M059J (cell line): ENCODE measurements at regions not wholly inside any gene's neighbourhood (a gene's known extent, or its start where the extent isn't known, plus 50 kb on each side); places are given as distances from the start of the nearest gene placed in this dataset.

Experiments
- DNase-seq: peaks from one replicate; pipeline ENCODE4 v3.0.0-alpha.2; 2012; ENCODE audit warnings: low read depth

DNA sequence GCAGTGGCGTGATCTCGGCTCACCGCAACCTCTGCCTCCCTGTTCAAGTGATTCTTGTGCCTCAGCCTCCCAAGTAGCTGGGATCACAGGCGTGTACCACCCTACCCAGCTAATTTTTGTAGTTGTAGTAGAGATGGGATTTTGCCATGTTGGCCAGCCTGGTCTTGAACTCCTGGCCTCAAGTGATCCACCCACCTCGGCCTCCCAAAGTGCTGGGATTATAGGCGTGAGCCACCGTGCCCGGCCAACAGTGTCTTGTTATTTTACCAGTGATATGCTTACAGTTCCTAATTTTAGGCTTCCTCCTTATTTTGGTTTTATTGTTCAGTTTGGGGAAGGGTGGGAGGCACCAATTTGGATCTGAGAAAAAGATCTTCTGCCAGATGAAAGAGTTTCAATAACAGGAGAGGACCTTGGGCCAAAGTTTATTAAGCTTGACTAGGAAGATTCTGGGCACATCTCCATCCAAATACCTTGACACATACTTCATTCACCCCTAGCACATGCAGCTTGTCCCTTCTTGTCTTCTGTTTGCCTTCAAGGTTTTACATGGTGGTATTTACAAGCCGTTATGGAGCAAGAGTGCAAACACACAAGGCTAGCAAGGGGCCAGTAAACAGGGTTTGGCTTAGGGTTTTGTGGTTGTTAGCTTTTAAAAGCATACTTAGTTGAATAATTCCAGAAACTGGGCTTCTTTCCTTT, 168.1 kb upstream of the DMRT1 start:
- peak; percentile 69 for DNase-seq

DNA sequence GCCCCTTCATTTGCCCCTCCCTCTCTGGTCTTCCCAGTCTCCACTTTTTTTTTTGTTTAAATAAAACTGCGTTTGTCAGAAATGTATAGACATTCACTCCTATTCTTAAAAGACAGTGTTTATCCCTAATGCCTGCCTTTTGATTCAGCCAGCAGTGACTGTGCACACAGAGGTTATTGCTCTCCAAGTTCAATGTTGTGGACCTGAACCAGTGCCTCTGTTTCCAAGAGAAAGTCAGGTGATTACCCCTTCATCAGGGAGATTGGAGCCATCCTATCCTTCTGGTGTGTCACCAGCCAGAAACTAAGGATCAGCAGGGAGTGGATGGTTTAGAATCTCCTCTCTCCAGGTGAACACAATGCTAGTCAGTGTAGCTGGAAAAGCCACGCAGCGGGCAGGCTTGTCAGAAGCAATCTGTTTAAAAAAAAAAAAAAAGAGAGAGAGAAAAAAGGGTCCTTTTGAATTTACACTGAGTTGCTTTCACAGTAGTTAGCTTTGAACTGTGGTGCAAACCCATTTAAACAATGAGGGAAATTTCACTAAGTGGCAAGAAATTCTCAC, 167.5 kb upstream of the DMRT1 start:
- no peak for DNase-seq

DNA sequence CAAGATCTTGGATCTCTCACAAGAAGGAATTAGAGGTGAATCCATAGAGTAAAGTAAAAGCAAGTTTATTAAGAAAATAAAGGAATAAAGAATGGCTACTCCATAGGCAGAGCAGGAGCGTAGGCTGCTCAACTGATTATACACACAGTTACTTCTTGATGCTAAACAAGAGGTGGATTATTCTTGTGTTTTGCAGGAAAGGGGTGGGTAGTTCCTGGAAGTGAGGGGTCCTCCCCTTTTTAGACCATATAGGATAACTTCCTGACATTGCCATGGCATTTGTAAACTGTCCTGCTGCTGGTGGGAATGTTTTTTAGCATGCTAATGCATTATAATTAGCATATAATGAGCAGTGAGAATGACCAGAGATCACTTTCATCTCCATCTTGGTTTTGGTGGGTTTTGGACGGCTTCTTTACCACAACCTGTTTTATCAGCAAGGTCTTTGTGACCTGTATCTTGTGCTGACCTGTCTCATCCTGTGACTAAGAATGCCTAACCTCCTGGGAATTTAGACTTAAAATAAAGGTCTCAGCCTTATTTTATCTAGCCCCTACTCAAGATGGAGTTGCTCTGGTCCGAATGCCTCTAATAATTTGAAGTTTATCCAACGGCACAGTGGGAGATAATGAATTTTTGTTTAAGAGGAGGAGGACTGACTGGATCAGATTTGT, 165.7 kb upstream of the DMRT1 start:
- DNase-seq: no peak

DNA sequence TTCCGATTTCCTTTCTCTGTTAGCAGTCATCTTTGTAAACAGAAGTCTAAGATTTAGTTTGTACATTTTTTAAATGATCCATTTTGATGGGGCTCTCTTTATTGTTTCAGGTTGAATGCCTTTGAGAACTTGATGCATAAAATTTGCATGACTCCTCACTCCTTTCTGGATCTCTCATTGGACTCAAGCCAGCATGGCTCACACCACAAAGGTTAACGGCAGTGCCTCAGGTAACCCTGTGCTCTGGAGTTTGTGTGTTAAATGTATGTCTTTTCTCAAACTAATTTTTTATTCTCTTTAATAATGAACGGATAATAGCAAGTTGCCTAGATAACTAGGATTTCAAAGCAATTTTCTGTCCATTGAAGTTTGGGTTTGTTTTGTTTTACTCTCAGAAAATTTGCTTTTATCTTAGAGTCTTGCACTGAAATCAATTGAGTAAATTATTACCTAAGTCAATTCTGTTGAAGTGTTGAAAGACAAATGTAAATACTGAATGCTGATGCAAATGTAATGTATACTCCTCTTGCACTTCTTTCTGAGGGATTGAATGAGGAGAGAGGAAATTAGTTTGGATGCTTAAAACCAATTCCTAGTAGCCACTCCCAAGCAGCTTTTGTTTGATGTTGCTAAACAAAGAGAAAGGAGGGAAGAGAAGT, 164.6 kb upstream of the DMRT1 start:
- peak; percentile 76 for DNase-seq

DNA sequence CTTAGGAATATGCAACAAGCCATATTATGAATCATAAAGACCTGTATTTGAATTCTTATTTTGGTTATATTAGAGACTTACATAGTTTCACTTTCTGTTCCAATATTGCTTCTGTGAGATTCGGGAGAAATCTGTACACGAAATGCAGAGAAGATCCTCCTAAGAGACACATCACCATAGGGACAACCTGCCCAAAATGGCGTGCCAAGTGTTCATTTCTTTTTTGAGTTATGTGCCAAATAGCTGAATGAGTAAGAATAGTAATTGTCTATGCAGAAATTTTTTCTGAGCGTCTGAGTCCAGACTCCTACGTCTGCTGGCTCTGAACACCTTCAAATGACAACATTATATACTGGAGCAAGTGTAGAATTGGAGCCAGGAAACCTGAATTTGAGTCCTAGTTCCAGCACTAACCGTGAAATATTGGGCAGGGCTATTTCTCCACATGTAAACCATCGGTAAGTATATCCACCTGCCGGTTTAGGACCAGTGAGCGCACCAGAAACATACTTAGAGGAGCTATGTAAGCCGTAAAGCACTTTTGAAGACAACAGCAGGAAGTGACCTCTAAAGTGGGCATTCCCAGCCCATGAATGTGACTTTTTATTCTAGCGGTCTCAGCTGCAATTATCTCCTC, 163.9 kb upstream of the DMRT1 start:
- peak; percentile 66 for DNase-seq

DNA sequence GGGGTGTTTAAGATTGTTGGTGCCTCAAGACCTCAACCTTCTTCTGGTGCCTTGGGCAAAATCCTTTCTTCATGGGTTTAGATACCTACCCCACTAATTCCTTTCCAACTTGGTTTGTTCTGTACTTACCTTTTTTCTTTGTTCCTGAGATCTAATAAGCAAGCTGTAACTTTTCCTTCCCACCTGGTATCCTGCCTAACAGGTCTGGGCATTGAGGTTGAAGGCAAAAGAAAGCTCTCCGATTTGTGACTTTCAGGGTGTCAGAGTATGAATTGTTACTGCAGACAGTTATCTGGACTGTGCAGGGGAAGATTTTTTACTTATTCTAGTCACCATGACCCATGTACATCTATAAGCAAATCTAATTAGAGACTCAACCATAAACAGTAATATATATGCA, 162.6 kb upstream of the DMRT1 start:
- no peak for DNase-seq

DNA sequence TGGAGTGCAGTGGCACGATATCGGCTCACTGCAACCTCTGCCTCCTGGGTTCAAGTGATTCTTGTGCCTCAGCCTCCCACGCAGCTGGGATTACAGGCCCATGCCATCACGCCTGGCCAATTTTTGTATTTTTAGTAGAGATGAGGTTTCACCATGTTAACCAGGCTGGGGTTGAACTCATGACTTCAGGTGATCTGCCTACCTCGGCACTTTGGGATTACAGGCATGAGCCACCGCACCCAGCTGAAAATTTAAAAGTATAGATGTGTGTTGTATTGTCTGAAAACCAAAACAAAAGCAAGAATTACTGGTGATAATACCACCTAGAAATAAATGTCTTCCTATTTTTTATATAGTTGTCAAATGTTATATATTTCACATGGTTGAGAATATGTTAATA, 162.0 kb upstream of the DMRT1 start:
- DNase-seq: no peak

DNA sequence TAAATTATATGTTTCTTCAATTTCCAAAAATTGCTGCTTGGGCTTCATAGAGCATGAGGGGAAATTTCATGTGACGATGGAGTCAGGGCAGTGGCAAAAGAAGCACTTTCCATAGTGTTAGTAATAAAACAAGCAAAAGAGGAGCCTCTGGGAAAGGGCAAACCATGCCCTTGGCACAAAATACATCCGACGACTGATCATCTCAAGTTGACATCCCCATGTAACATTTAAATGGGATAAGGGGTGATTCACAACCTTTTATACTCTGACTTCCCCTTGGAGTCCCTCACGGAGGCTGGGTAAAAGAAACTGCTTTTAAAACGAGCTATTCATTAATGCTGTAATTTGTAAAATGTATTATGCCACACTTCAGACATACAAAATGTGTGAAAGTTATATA, 161.4 kb upstream of the DMRT1 start:
- peak; percentile 57 for DNase-seq

DNA sequence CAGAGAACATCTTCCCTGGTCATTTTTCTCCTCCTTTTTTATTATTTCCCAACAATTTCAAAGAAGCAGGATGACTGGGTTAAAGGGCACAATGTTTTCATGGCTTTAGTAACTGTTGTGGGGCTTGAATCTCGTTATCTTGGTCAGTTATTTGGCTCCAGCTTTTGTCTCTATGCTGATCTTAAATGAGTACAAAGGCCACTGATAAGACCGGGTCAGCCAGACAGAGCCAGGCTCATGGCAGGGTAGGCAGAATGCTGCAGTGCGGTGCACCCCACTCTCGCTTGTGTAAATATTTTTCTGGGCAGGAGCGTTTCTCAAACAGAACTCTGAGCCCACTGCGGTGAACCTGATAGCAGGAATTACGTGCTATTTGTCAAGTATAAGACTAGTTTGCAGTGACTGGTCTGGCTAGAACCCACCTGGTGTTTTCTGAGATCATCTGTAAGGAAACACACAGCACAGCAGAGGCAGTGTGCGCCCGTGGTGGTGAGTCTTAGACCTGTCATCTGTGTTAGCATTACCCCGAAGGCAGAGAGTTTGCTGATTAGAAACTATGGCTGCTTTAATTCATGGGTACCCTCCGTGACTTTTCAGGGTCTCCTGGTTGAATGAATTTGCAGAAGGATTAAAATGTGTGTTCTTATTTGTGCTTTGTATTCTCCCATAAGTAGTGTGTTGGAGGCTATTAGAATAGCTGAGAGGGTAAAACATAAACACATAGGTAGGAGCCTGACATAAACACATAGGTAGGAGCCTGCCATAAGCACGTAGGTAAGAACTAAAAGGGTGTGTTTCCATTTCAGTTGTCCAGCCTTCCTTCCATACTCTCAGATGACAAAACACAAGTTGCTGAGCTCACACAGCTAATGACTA, 158.6 kb upstream of the DMRT1 start:
- no peak for DNase-seq

DNA sequence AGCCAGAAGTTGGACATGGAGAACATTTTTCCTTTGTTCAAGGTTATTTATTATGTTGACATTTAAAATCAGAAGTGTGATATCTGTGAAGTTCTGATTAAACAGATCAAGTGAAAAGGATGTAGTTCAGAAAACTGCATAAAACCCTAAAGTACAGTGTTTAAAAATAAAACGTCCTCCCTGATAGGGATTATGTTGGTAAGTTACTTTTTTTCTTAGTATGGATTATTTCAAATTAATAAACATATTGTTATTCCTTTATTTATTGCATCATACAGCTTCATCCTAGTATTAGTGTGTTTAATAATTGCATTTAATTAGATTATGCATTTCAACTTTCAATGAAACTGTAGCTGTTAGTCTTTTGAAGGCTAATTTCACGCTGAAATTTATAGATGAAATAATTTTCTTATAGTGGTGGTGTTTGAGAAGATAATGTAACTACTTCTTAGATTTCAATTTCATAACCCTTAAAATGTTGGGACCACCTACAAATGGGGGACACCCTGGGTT, 157.9 kb upstream of the DMRT1 start:
- no peak for DNase-seq

DNA sequence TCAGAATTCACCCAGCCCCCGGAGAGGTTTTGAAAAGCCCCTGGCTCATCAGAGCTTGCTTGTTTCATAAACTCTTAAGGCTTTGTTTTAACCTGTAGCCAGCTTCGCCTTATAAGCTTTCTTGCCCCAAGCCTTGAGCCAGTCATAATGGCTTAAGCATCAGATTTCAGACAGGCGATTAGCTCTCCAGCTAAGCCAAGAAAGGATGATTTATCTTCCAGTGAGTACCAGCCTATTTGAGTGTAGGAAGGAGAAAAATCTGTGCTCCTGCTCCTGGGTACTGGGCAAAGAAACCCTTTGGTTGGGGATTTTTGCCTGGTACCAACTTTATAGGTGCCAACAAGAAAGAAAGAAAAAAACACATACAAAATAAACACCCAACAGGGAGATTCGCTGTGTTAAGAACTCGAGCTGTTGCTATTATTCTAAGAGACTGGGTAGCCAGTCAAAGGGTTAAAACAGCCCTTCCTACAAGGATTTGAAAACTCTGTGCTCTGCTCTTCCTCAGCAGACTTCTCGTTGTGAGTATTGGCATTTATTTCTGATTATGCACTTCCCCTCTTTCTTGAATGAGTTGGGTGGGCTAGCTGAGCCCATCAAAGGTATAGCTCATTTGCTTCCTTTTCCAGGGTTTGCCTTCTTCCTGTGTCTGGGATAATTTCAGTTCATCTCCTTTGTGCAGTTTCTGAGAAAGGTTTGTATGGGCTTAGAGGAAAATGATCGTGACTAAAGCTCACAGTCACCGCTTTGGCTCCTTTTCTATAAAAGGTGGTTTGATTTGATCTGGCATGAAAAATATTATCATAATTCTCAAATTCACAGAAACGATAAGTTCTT, 157.2 kb upstream of the DMRT1 start:
- DNase-seq: peak; percentile 89

DNA sequence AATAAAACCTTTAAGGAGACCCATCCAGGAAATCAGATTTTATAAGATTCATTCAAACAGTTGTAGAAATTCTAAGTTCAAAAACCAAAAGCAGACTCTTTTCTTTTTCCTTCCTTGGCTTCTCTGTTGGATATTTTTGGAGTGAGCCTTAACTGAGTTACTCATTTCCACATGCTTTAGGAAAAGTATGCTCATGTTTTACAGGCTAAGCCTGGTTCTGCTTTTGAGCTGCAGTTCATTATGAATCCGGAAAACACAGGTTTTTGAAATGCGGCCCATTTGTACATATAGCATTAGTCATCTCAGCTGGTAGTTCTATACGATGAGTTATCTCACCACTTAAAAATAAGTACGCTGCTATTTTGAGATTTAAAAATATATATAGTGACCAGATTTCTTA, 156.6 kb upstream of the DMRT1 start:
- DNase-seq: peak; percentile 73

DNA sequence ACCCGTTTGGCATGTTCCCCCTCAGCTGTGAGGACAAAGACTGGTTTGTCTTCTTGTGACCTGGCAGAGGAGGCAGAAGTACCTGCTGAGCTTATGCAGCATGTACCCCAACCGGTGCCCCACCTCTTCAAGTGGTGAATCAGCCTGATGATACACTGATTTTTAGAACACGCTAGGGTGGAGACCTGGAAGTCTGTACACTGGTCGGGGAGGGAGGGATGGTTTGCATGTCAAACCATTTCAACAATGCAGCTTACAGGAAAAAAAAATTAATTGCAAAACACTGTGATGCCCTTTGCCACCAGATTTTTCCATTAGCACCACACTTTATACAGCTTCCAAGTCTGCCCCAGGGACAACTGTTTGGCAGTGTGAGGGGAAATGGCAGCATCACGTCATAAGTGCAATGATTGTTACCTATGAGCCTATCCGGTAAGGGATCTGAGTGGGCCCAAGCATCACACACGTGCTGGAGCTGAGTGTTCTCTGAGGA, 155.1 kb upstream of the DMRT1 start:
- peak; percentile 80 for DNase-seq

DNA sequence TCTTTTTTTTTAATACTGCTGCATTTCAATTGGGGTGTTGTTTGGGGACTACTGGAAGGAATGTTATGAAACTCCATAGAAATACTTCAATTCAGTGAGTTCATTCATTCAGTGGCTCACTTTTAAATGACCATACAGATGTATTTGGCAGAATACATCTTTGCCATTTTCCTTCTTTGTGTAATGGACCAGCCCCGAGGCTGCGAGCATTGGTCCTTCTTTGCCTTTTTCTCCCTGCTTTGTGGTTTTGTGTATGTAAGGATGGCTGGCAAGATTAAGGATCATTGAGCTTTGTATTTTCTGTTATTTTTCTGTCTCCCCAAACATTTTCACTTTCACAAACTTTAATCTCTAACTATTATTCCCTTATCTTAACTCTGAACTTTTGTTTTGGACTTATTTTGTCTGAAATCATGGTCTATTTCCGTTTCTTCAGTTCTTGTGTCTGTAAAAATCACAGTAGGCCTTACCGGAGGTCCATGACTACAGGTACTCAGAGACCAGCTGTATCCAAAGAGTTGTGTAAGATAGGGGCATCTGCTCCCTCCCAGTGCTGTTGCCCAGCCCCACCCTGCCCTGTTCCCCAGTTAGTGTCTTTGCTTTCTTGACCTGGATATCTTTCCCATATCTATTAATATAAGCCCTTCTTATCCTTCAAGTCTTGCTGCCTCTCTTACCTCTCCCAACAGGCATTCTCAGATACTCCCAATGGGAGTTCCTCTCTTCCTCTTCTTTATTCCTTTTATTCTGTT, 154.3 kb upstream of the DMRT1 start:
- no peak for DNase-seq

DNA sequence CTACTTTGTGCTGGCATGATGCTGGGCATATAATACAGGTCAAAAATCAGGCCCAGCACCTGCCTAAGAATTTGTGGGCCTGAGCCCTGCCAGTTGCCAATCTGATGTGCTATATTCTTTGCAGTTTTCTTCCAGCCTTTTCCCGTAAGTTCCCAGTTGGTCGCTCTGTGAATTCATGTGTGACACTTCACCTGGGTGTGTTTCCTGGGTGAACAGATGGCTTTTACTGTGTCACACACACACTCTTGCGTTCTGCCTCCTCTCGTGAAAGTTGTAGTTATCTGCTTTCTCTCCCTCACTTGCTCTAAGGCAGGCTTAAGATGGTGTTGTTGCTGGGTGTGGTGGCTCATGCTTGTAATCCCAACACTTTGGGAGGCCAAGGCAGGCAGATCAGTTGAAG, 153.5 kb upstream of the DMRT1 start:
- DNase-seq: no peak

DNA sequence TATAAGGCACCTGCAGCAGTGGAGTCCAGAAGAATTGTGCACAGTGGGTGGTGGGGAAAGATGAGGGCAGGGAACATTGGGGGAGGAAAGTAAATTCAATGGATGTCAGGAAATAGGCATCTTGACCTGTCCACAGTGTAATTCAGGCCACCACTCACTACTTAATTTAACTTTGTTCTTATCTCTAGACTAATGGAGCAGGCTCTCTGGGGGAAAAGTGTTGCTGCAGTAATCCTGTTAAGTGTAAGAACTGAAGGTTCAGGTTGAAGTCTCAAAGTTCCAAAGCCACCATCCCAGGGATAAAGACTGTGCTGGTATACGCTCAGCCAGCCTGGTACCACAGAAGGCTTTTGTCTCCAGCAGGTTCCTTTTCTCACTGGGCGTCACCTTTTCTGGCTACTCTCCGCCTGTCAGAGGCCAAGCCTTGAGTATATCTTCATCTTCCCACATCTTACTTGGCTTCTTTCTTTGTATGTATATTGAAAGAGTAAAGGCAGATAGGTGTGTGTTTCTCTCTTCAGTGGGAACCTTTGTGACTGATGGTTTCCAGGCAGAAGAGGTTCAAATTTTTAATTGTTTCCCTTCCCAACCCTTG, 150.9 kb upstream of the DMRT1 start:
- DNase-seq: no peak

DNA sequence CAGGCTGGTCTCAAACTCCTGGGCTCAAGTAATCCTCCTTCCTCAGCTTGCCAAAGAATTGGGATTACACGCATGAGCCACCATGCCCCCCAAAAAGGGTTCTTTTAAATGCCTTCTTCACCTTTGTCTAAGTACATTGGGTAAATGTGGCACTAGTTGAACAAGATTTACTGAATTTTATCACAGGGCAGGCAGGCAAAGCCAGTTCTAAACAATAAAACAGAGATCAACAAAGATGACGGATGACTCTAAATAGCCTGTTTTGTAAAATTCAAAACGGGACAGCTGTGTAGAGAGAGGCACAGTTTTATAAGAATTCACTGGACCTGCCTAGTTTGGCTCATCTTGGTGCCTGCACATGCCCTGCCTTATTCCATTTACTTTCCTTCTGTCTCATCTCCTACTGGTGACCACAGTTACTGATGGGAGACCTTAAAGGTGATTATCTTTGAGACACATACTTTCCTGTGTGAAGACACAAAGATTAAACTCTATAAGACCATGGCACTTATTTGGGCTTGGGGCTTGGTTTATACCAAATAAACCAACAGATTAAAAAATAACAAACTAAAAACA, 149.6 kb upstream of the DMRT1 start:
- DNase-seq: no peak

DNA sequence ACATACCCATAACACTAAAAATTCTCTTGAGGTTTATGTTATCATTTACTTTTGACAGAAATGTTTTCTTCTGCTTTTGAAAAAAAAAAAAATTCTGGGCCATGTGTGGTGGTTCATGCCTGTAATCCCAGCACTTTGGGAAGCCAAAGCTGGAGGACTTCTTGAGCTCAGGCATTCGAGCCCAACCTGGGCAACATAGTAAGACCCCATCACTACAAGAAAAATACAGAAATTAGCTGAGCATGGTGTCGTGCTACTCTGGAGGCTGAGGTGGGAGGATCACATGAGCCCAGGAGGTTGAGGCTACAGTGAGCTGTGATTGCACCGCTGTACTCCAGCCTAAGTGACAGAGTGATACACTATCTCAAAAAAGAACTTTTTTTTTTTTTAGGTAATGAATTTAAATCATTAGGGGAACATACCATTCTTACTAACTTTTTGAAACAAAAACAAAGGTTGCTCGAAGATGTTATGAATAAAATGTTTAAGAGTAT, 148.8 kb upstream of the DMRT1 start:
- DNase-seq: no peak
